ENCODE measurements at regions not wholly inside any gene's neighbourhood (a gene's known extent, or its start where the extent isn't known, plus 50 kb on each side); places are given as distances from the start of the nearest gene placed in this dataset.

GRCh38 chr4:92182736-92183407 is 120.9 kb upstream of the GRID2 start:
- no peak overlapping the region for H3K27ac Mint-ChIP-seq (ENCODE audit: unreplicated experiment)
- DNase-seq (ENCODE audit: low read depth, low spot score): no peak
- no peaks in the 10 kb centered on the region for H3K36me3 Mint-ChIP-seq (ENCODE audit: low read depth)
- peaks cover 16% of the 10 kb centered on the region for H3K9me3 Mint-ChIP-seq
- H3K4me1 Mint-ChIP-seq: no peaks in the 10 kb centered on the region
- no peak overlapping the region for H3K4me3 Mint-ChIP-seq
- H3K27me3 Mint-ChIP-seq (ENCODE audit: low read depth): no peaks in the 10 kb centered on the region
- TF ChIP-seq CTCF (conservative IDR thresholded peaks at IDR 0.05): no peak

- Mint-ChIP-seq H3K36me3 (ENCODE audit: low read depth) (no peaks in the 10 kb centered on the region), H3K4me1 (no peaks in the 10 kb centered on the region), H3K27ac (ENCODE audit: unreplicated experiment) (no peak overlapping the region), H3K9me3 (peaks cover 18% of the 10 kb centered on the region), H3K27me3 (ENCODE audit: low read depth) (no peaks in the 10 kb centered on the region), H3K4me3 (no peak overlapping the region)
- no peak for TF ChIP-seq CTCF (conservative IDR thresholded peaks at IDR 0.05)
- DNase-seq (ENCODE audit: low read depth, low spot score): no peak
Measured at GRCh38 chr4:92183825-92184224, 119.9 kb upstream of the GRID2 start.

GRCh38 chr4:92184566-92184965 is 119.2 kb upstream of the GRID2 start:
- H3K4me3 Mint-ChIP-seq: no peak overlapping the region
- peaks cover 18% of the 10 kb centered on the region for H3K9me3 Mint-ChIP-seq
- H3K27me3 Mint-ChIP-seq (ENCODE audit: low read depth): no peaks in the 10 kb centered on the region
- no peaks in the 10 kb centered on the region for H3K36me3 Mint-ChIP-seq (ENCODE audit: low read depth)
- TF ChIP-seq CTCF (conservative IDR thresholded peaks at IDR 0.05): no peak
- no peaks in the 10 kb centered on the region for H3K4me1 Mint-ChIP-seq
- H3K27ac Mint-ChIP-seq (ENCODE audit: unreplicated experiment): no peak overlapping the region
- no peak for DNase-seq (ENCODE audit: low read depth, low spot score)

- H3K27ac Mint-ChIP-seq (ENCODE audit: unreplicated experiment): no peak overlapping the region
- no peak for TF ChIP-seq CTCF (conservative IDR thresholded peaks at IDR 0.05)
- H3K36me3 Mint-ChIP-seq (ENCODE audit: low read depth): no peaks in the 10 kb centered on the region
- H3K4me1 Mint-ChIP-seq: no peaks in the 10 kb centered on the region
- no peak for DNase-seq (ENCODE audit: low read depth, low spot score)
- no peak overlapping the region for H3K4me3 Mint-ChIP-seq
- peaks cover 18% of the 10 kb centered on the region for H3K9me3 Mint-ChIP-seq
- no peaks in the 10 kb centered on the region for H3K27me3 Mint-ChIP-seq (ENCODE audit: low read depth)
Measured at GRCh38 chr4:92186239-92186638, 117.5 kb upstream of the GRID2 start.

GRCh38 chr4:92189146-92189545 is 114.6 kb upstream of the GRID2 start:
- no peak for TF ChIP-seq CTCF (conservative IDR thresholded peaks at IDR 0.05)
- DNase-seq (ENCODE audit: low read depth, low spot score): no peak
- no peaks in the 10 kb centered on the region for H3K4me1 Mint-ChIP-seq
- no peak overlapping the region for H3K4me3 Mint-ChIP-seq
- no peaks in the 10 kb centered on the region for H3K36me3 Mint-ChIP-seq (ENCODE audit: low read depth)
- H3K9me3 Mint-ChIP-seq: peaks cover 12% of the 10 kb centered on the region
- no peak overlapping the region for H3K27ac Mint-ChIP-seq (ENCODE audit: unreplicated experiment)
- H3K27me3 Mint-ChIP-seq (ENCODE audit: low read depth): no peaks in the 10 kb centered on the region

Measured in neural crest cell (in vitro differentiated cells).